Neural progenitor cell (in vitro differentiated cells): ENCODE measurements at regions not wholly inside any gene's neighbourhood (a gene's known extent, or its start where the extent isn't known, plus 50 kb on each side); places are given as distances from the start of the nearest gene placed in this dataset.

ENCODE experiments used
- DNase-seq: peaks from one replicate; pipeline ENCODE4 v3.0.0-alpha.2; 2016; ENCODE audit warnings: low spot score
- H2AFZ ChIP-seq: fragments of 200-600 bp; sonication (generic); replicated peaks from 2 replicates; pipeline ENCODE4 v1.6.1; 2016; ENCODE audit warnings: antibody characterized with exemption
- H3F3A ChIP-seq: fragments of 200-600 bp; sonication (generic); 2 replicates; pipeline ENCODE4 v1.6.1; 2016; ENCODE audit warnings: antibody characterized with exemption, low read depth
- H3K27ac ChIP-seq: fragments of 200-600 bp; sonication (generic); 2 replicates; pipeline ENCODE4 v1.5.1; 2016; ENCODE audit warnings: mild to moderate bottlenecking
- H3K27me3 ChIP-seq: fragments of 200-600 bp; sonication (generic); 2 replicates; pipeline ENCODE4 v1.6.1; 2016; ENCODE audit warnings: mild to moderate bottlenecking, moderate library complexity
- H3K36me3 ChIP-seq: fragments of 200-600 bp; sonication (generic); 2 replicates; pipeline ENCODE4 v1.5.1; 2016
- H3K4me1 ChIP-seq: fragments of 200-600 bp; sonication (generic); 2 replicates; pipeline ENCODE4 v1.6.1; 2016; ENCODE audit warnings: mixed run types
- H3K4me2 ChIP-seq: fragments of 200-600 bp; sonication (generic); 2 replicates; pipeline ENCODE4 v1.6.1; 2016
- H3K4me3 ChIP-seq: fragments of 200-600 bp; sonication (generic); 2 replicates; pipeline ENCODE4 v1.5.1; 2016
- H3K79me2 ChIP-seq: fragments of 200-600 bp; sonication (generic); 2 replicates; pipeline ENCODE4 v1.6.1; 2016; ENCODE audit warnings: low read depth
- H3K9ac ChIP-seq: fragments of 200-600 bp; sonication (generic); 2 replicates; pipeline ENCODE4 v1.6.1; 2016
- H3K9me3 ChIP-seq: fragments of 200-600 bp; sonication (generic); 2 replicates; pipeline ENCODE4 v1.5.1; 2016; ENCODE audit warnings: low read depth
- H4K20me1 ChIP-seq: fragments of 200-600 bp; sonication (generic); 2 replicates; pipeline ENCODE4 v1.6.1; 2016; ENCODE audit warnings: low read depth
- H3K27ac Mint-ChIP-seq: 3 replicates; pipeline ENCODE4 v1.8.0; 2021; ENCODE audit warnings: mixed read lengths
- H3K27me3 Mint-ChIP-seq: 2 replicates; pipeline ENCODE4 v1.8.0; 2022; ENCODE audit warnings: low read depth, mild to moderate bottlenecking, inconsistent platforms, moderate library complexity, mixed read lengths; ENCODE audit not compliant: insufficient read depth
- H3K36me3 Mint-ChIP-seq: 3 replicates; pipeline ENCODE4 v1.8.0; 2021; ENCODE audit warnings: mixed read lengths
- H3K4me1 Mint-ChIP-seq: 3 replicates; pipeline ENCODE4 v1.8.0; 2021; ENCODE audit warnings: mixed read lengths
- H3K4me3 Mint-ChIP-seq: 3 replicates; pipeline ENCODE4 v1.8.0; 2021; ENCODE audit warnings: mild to moderate bottlenecking, moderate library complexity, mixed read lengths
- H3K9me3 Mint-ChIP-seq: 3 replicates; pipeline ENCODE4 v1.8.0; 2020; ENCODE audit warnings: mixed read lengths
- CTCF ChIP-seq: fragments of 200-600 bp; sonication (generic); IDR thresholded peaks from 2 replicates; pipeline ENCODE4 v1.5.1; 2017; ENCODE audit warnings: antibody characterized with exemption, mild to moderate bottlenecking
- EZH2 ChIP-seq: fragments of 200-600 bp; sonication (generic); IDR thresholded peaks from 2 replicates; pipeline ENCODE4 v1.6.1; 2017; ENCODE audit warnings: antibody characterized with exemption, mild to moderate bottlenecking, moderate library complexity
- EZH2phosphoT487 ChIP-seq: fragments of 200-600 bp; sonication (generic); IDR thresholded peaks from 2 replicates; pipeline ENCODE4 v1.6.1; 2017; ENCODE audit warnings: antibody characterized with exemption

GRCh38 chr12:47303995-47304560 lies 224.3 kb upstream of the AMIGO2 start:
- H3K27ac Mint-ChIP-seq: no peak overlapping the region
- H3K4me2 ChIP-seq: no peak overlapping the region
- no peak overlapping the region for H3K9ac ChIP-seq
- no peak overlapping the region for H2AFZ ChIP-seq
- no peaks in the 10 kb centered on the region for H3K36me3 ChIP-seq
- H3K27me3 ChIP-seq: no peaks in the 10 kb centered on the region
- no peaks in the 10 kb centered on the region for H3K27me3 Mint-ChIP-seq
- TF ChIP-seq EZH2 (no peak), EZH2phosphoT487 (no peak), CTCF (no peak)
- H4K20me1 ChIP-seq: no peaks in the 10 kb centered on the region
- no peaks in the 10 kb centered on the region for H3K79me2 ChIP-seq
- H3K9me3 Mint-ChIP-seq: peaks cover 6% of the 10 kb centered on the region
- H3K4me3 ChIP-seq: no peak overlapping the region
- no peaks in the 10 kb centered on the region for H3K36me3 Mint-ChIP-seq
- H3K4me3 Mint-ChIP-seq: no peak overlapping the region
- no peak overlapping the region for H3K27ac ChIP-seq
- no peak for DNase-seq
- H3K4me1 ChIP-seq: no peaks in the 10 kb centered on the region
- H3K4me1 Mint-ChIP-seq: peaks cover 14% of the 10 kb centered on the region
- no peaks in the 10 kb centered on the region for H3F3A ChIP-seq
- H3K9me3 ChIP-seq: no peaks in the 10 kb centered on the region

- Histone ChIP-seq H3K4me3 (no peak overlapping the region), H3K9me3 (no peaks in the 10 kb centered on the region), H4K20me1 (no peaks in the 10 kb centered on the region), H3K27ac (no peak overlapping the region), H3K27me3 (no peaks in the 10 kb centered on the region), H3K4me2 (no peak overlapping the region), H3K9ac (no peak overlapping the region), H3K36me3 (no peaks in the 10 kb centered on the region), H3K79me2 (no peaks in the 10 kb centered on the region), H3K4me1 (no peaks in the 10 kb centered on the region), H3F3A (no peaks in the 10 kb centered on the region), H2AFZ (no peak overlapping the region)
- H3K36me3 Mint-ChIP-seq: no peaks in the 10 kb centered on the region
- peaks cover 6% of the 10 kb centered on the region for H3K9me3 Mint-ChIP-seq
- no peak overlapping the region for H3K4me3 Mint-ChIP-seq
- no peaks in the 10 kb centered on the region for H3K27me3 Mint-ChIP-seq
- no peak overlapping the region for H3K27ac Mint-ChIP-seq
- no peak for DNase-seq
- H3K4me1 Mint-ChIP-seq: peaks cover 14% of the 10 kb centered on the region
- TF ChIP-seq EZH2 (no peak), EZH2phosphoT487 (no peak), CTCF (no peak)
Observed at GRCh38 chr12:47303207-47303606, 223.4 kb upstream of the AMIGO2 start.

DNA sequence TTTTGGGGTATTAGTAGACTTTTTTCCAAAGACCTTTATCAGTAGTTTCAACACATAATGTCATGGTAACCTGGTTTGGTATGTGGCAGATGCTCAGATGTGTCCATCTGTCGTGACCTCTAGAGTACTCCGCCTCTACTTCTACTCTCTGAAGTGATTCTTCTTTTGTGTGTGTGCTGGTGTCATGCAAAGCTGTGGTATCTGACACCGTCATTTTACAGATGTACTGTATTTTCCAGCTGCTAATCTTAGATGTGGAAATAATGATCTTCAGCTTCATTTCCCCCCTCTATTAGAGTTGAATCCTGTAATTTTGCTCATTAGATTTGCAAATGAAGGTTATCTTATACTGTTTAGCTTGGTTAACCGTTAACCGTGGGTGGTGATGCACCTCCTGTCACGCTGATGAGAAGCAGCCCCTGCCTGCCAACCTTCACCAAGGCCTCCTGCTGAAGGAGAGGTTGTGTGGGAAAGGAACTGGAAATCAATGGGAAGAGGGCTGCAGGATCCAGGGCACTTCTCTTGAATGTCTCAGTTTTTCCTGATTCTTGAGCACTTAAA lies 222.4 kb upstream of the AMIGO2 start:
- Histone ChIP-seq H3K4me3 (no peak overlapping the region), H3K79me2 (no peaks in the 10 kb centered on the region), H3K9ac (no peak overlapping the region), H3K4me1 (no peaks in the 10 kb centered on the region), H3K27ac (no peak overlapping the region), H3K36me3 (no peaks in the 10 kb centered on the region), H2AFZ (no peak overlapping the region), H3K27me3 (no peaks in the 10 kb centered on the region), H4K20me1 (no peaks in the 10 kb centered on the region), H3K4me2 (no peak overlapping the region), H3F3A (no peaks in the 10 kb centered on the region), H3K9me3 (no peaks in the 10 kb centered on the region)
- Mint-ChIP-seq H3K27me3 (no peaks in the 10 kb centered on the region), H3K36me3 (no peaks in the 10 kb centered on the region), H3K4me1 (peaks cover 14% of the 10 kb centered on the region), H3K9me3 (peaks cover 6% of the 10 kb centered on the region), H3K4me3 (no peak overlapping the region), H3K27ac (no peak overlapping the region)
- TF ChIP-seq EZH2phosphoT487: no peak
- TF ChIP-seq CTCF: no peak
- no peak for TF ChIP-seq EZH2
- no peak for DNase-seq
